OCI-LY1 (cell line): ENCODE measurements at regions not wholly inside any gene's neighbourhood (a gene's known extent, or its start where the extent isn't known, plus 50 kb on each side); places are given as distances from the start of the nearest gene placed in this dataset.

ENCODE experiments used
- EZH2 ChIP-seq: fragments of 200-600 bp; sonication (generic), shearing (Covaris generic); IDR thresholded peaks from 2 replicates; pipeline ENCODE4 v1.8.0; 2017; ENCODE audit warnings: borderline replicate concordance, mixed run types, mild to moderate bottlenecking, antibody characterized with exemption, low read length, moderate library complexity, mixed read lengths
- TF ChIP-seq, protein P1 (sequence below): fragments of 200-600 bp; sonication (generic), shearing (Covaris generic); IDR thresholded peaks from 2 replicates; pipeline ENCODE4 v1.5.1; 2017; ENCODE audit warnings: mild to moderate bottlenecking, antibody characterized with exemption, low read length, moderate library complexity, mixed read lengths

DNA sequence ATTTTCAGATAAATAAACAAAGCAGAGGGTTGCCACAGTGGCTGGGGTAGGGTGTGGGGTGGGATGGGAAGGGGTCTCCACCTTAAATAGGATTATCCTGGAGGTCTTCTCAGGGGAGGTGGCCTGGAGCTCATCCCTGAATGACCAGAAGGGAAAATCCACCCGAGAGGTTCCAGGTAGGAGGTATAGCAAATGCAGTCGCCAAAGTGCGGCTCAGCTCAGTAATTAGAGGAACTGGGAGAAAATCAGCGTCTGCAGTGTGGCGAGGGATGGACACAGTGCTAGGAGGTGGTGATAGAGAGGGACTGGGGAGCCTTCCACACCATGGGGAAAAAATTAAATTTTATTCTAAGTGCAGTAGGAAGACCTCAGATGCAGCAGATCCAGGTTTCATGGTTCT, 584.5 kb downstream of the MATN1 start:
- TF ChIP-seq EZH2, result no peak
- TF ChIP-seq, protein P1, sequence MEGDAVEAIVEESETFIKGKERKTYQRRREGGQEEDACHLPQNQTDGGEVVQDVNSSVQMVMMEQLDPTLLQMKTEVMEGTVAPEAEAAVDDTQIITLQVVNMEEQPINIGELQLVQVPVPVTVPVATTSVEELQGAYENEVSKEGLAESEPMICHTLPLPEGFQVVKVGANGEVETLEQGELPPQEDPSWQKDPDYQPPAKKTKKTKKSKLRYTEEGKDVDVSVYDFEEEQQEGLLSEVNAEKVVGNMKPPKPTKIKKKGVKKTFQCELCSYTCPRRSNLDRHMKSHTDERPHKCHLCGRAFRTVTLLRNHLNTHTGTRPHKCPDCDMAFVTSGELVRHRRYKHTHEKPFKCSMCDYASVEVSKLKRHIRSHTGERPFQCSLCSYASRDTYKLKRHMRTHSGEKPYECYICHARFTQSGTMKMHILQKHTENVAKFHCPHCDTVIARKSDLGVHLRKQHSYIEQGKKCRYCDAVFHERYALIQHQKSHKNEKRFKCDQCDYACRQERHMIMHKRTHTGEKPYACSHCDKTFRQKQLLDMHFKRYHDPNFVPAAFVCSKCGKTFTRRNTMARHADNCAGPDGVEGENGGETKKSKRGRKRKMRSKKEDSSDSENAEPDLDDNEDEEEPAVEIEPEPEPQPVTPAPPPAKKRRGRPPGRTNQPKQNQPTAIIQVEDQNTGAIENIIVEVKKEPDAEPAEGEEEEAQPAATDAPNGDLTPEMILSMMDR, result no peak
